GM23338 (cell line): ENCODE measurements at regions not wholly inside any gene's neighbourhood (a gene's known extent, or its start where the extent isn't known, plus 50 kb on each side); places are given as distances from the start of the nearest gene placed in this dataset.
A peak's percentile ranks its signal among the peaks of the same experiment; 100 is the strongest.

Experiments used
- ATAC-seq: fragments of 200-7000 bp; cut with Tn5 transposase; 3 replicates; pipeline ENCODE4 v1.9.1; 2020
- DNase-seq: peaks from one replicate; pipeline ENCODE4 v3.0.0-alpha.2; 2015; ENCODE audit warnings: low spot score
- H2AFZ ChIP-seq: fragments of 200-600 bp; sonication (generic); 2 replicates; pipeline ENCODE4 v1.8.0; 2016; ENCODE audit warnings: antibody characterized with exemption, mild to moderate bottlenecking, moderate library complexity
- H3F3A ChIP-seq: fragments of 200-600 bp; sonication (generic); replicated peaks from 2 replicates; pipeline ENCODE4 v1.8.0; 2017; ENCODE audit warnings: antibody characterized with exemption, mixed run types, low read depth
- H3K27ac ChIP-seq: fragments of 200-600 bp; sonication (generic); 2 replicates; pipeline ENCODE4 v1.6.1; 2016; ENCODE audit warnings: low read depth
- H3K27me3 ChIP-seq: fragments of 200-600 bp; sonication (generic); 2 replicates; pipeline ENCODE4 v1.8.0; 2016; ENCODE audit warnings: mild to moderate bottlenecking, mixed run types, moderate library complexity; ENCODE audit not compliant: insufficient read depth
- H3K36me3 ChIP-seq: fragments of 200-600 bp; sonication (generic); 2 replicates; pipeline ENCODE4 v1.8.0; 2016; ENCODE audit warnings: mild to moderate bottlenecking; ENCODE audit not compliant: insufficient read depth
- H3K4me1 ChIP-seq: fragments of 200-600 bp; sonication (generic); 2 replicates; pipeline ENCODE4 v1.8.0; 2016; ENCODE audit warnings: mild to moderate bottlenecking, moderate library complexity; ENCODE audit not compliant: insufficient read depth
- H3K4me2 ChIP-seq: fragments of 200-600 bp; sonication (generic); 2 replicates; pipeline ENCODE4 v1.7.1; 2017; ENCODE audit warnings: mixed run types
- H3K4me3 ChIP-seq: fragments of 200-600 bp; sonication (generic); 2 replicates; pipeline ENCODE4 v1.6.1; 2016; ENCODE audit warnings: mixed run types
- H3K79me2 ChIP-seq: fragments of 200-600 bp; sonication (generic); replicated peaks from 2 replicates; pipeline ENCODE4 v1.8.0; 2017; ENCODE audit warnings: mild to moderate bottlenecking; ENCODE audit not compliant: insufficient read depth
- H3K9me2 ChIP-seq: fragments of 200-600 bp; sonication (generic); 2 replicates; pipeline ENCODE4 v1.8.0; 2017; ENCODE audit not compliant: insufficient read depth
- H4K20me1 ChIP-seq: fragments of 200-600 bp; sonication (generic); replicated peaks from 2 replicates; pipeline ENCODE4 v1.8.0; 2017; ENCODE audit warnings: mild to moderate bottlenecking; ENCODE audit not compliant: insufficient read depth
- H3K27ac Mint-ChIP-seq: 2 replicates; pipeline ENCODE4 v1.8.0; 2020; ENCODE audit warnings: inconsistent platforms, mild to moderate bottlenecking, moderate library complexity, mixed read lengths
- H3K27me3 Mint-ChIP-seq: 3 replicates; pipeline ENCODE4 v1.8.0; 2022; ENCODE audit warnings: low read depth, mild to moderate bottlenecking, moderate library complexity, mixed read lengths, inconsistent platforms; ENCODE audit not compliant: insufficient read depth, poor library complexity
- H3K36me3 Mint-ChIP-seq: 3 replicates; pipeline ENCODE4 v1.8.0; 2021; ENCODE audit warnings: low read depth, mild to moderate bottlenecking, inconsistent platforms, moderate library complexity, mixed read lengths
- H3K4me1 Mint-ChIP-seq: 3 replicates; pipeline ENCODE4 v1.8.0; 2020; ENCODE audit warnings: mild to moderate bottlenecking, inconsistent platforms, mixed read lengths
- H3K4me3 Mint-ChIP-seq: 3 replicates; pipeline ENCODE4 v1.8.0; 2021; ENCODE audit warnings: moderate library complexity, mild to moderate bottlenecking, inconsistent platforms, mixed read lengths
- H3K9me3 Mint-ChIP-seq: 3 replicates; pipeline ENCODE4 v1.8.0; 2020; ENCODE audit warnings: moderate library complexity, mild to moderate bottlenecking, inconsistent platforms, mixed read lengths
- CREB1 ChIP-seq: fragments of 250-450 bp; sonication (Bioruptor Pico); IDR thresholded peaks from 2 replicates; pipeline ENCODE4 v1.5.0; 2020; ENCODE audit warnings: low read depth, mild to moderate bottlenecking, moderate library complexity
- EZH2phosphoT487 ChIP-seq: fragments of 200-600 bp; sonication (generic); IDR thresholded peaks from one replicate; pipeline ENCODE4 v1.8.1; 2018; ENCODE audit warnings: antibody characterized with exemption; ENCODE audit not compliant: unreplicated experiment
- JUNB ChIP-seq: IDR thresholded peaks from one replicate; pipeline ENCODE4 v1.6.1; 2016; ENCODE audit warnings: antibody characterized with exemption; ENCODE audit not compliant: unreplicated experiment
- STAT1 ChIP-seq: IDR thresholded peaks from one replicate; pipeline ENCODE4 v1.6.1; 2016; ENCODE audit warnings: antibody characterized with exemption; ENCODE audit not compliant: unreplicated experiment
- ZNF114 ChIP-seq: fragments of 250-450 bp; sonication (Bioruptor Pico); IDR thresholded peaks from 2 replicates; pipeline ENCODE4 v1.5.0; 2020; ENCODE audit warnings: mild to moderate bottlenecking, moderate library complexity
- ZNF331 ChIP-seq: fragments of 250-450 bp; sonication (Bioruptor Pico); IDR thresholded peaks from 2 replicates; pipeline ENCODE4 v1.5.0; 2020; ENCODE audit warnings: low read depth, mild to moderate bottlenecking, moderate library complexity
- TF ChIP-seq, protein P1 (sequence below): fragments of 250-450 bp; sonication (Bioruptor Pico); IDR thresholded peaks from 2 replicates; pipeline ENCODE4 v1.5.0; 2020; ENCODE audit warnings: mild to moderate bottlenecking, moderate library complexity

DNA sequence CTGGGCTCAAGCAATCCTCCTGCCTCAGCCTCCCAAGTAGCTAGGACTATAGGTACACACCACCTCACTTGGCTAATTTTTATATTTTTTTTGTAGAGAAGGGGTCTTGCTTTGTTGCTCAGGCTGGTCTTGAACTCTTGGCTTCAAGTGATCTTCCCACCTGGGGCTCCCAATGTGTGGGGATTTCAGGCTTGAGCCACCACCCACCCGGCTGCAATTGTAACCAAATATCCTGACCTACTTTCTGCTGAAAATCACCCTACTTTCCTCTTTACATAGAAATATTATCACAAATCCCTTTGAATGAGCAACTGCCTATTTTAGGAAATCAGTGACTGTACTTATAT, 59.6 kb upstream of the ZNF608 start:
- Mint-ChIP-seq H3K9me3 (no peaks in the 10 kb centered on the region), H3K4me1 (peaks cover 19% of the 10 kb centered on the region), H3K36me3 (no peaks in the 10 kb centered on the region), H3K27me3 (peaks cover 6% of the 10 kb centered on the region), H3K27ac (no peak overlapping the region), H3K4me3 (no peak overlapping the region)
- TF ChIP-seq ZNF114, result no peak
- no peak for TF ChIP-seq STAT1
- no peak for TF ChIP-seq CREB1
- TF ChIP-seq, protein P1, sequence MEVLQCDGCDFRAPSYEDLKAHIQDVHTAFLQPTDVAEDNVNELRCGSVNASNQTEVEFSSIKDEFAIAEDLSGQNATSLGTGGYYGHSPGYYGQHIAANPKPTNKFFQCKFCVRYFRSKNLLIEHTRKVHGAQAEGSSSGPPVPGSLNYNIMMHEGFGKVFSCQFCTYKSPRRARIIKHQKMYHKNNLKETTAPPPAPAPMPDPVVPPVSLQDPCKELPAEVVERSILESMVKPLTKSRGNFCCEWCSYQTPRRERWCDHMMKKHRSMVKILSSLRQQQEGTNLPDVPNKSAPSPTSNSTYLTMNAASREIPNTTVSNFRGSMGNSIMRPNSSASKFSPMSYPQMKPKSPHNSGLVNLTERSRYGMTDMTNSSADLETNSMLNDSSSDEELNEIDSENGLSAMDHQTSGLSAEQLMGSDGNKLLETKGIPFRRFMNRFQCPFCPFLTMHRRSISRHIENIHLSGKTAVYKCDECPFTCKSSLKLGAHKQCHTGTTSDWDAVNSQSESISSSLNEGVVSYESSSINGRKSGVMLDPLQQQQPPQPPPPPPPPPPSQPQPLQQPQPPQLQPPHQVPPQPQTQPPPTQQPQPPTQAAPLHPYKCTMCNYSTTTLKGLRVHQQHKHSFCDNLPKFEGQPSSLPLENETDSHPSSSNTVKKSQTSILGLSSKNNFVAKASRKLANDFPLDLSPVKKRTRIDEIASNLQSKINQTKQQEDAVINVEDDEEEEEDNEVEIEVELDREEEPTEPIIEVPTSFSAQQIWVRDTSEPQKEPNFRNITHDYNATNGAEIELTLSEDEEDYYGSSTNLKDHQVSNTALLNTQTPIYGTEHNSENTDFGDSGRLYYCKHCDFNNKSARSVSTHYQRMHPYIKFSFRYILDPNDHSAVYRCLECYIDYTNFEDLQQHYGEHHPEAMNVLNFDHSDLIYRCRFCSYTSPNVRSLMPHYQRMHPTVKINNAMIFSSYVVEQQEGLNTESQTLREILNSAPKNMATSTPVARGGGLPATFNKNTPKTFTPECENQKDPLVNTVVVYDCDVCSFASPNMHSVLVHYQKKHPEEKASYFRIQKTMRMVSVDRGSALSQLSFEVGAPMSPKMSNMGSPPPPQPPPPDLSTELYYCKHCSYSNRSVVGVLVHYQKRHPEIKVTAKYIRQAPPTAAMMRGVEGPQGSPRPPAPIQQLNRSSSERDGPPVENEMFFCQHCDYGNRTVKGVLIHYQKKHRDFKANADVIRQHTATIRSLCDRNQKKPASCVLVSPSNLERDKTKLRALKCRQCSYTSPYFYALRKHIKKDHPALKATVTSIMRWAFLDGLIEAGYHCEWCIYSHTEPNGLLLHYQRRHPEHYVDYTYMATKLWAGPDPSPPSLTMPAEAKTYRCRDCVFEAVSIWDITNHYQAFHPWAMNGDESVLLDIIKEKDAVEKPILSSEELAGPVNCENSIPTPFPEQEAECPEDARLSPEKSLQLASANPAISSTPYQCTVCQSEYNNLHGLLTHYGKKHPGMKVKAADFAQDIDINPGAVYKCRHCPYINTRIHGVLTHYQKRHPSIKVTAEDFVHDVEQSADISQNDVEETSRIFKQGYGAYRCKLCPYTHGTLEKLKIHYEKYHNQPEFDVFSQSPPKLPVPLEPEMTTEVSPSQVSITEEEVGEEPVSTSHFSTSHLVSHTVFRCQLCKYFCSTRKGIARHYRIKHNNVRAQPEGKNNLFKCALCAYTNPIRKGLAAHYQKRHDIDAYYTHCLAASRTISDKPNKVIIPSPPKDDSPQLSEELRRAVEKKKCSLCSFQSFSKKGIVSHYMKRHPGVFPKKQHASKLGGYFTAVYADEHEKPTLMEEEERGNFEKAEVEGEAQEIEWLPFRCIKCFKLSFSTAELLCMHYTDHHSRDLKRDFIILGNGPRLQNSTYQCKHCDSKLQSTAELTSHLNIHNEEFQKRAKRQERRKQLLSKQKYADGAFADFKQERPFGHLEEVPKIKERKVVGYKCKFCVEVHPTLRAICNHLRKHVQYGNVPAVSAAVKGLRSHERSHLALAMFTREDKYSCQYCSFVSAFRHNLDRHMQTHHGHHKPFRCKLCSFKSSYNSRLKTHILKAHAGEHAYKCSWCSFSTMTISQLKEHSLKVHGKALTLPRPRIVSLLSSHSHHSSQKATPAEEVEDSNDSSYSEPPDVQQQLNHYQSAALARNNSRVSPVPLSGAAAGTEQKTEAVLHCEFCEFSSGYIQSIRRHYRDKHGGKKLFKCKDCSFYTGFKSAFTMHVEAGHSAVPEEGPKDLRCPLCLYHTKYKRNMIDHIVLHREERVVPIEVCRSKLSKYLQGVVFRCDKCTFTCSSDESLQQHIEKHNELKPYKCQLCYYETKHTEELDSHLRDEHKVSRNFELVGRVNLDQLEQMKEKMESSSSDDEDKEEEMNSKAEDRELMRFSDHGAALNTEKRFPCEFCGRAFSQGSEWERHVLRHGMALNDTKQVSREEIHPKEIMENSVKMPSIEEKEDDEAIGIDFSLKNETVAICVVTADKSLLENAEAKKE, result no peak
- no peak for TF ChIP-seq JUNB
- no peak for TF ChIP-seq ZNF331 (CRISPR knock-in tag)
- TF ChIP-seq EZH2phosphoT487, result no peak
- Histone ChIP-seq H3K79me2 (no peaks in the 10 kb centered on the region), H3K27me3 (no peaks in the 10 kb centered on the region), H3F3A (0 out of 2 replicates have a peak, but pooled peaks cover 7% of the 10 kb centered on the region), H3K4me1 (peaks cover 14% of the 10 kb centered on the region), H3K4me3 (no peak overlapping the region), H3K36me3 (no peaks in the 10 kb centered on the region; the same call in 1 of the 2 replicates), H3K9me2 (peaks cover 5% of the 10 kb centered on the region; the same call in 1 of the 2 replicates), H2AFZ (peak overlapping the region; percentile 60), H4K20me1 (no peaks in the 10 kb centered on the region), H3K27ac (peak overlapping the region; percentile 74), H3K4me2 (no peak overlapping the region)
- ATAC-seq (no peak), DNase-seq (no peak)
